ENCODE measurements at regions not wholly inside any gene's neighbourhood (a gene's known extent, or its start where the extent isn't known, plus 50 kb on each side); places are given as distances from the start of the nearest gene placed in this dataset.

- Mint-ChIP-seq H3K27ac (ENCODE audit: unreplicated experiment) (no peak overlapping the region), H3K4me3 (ENCODE audit: unreplicated experiment) (no peak overlapping the region), H3K9me3 (ENCODE audit: unreplicated experiment) (no peaks in the 10 kb centered on the region), H3K36me3 (ENCODE audit: unreplicated experiment) (peaks cover 11% of the 10 kb centered on the region), H3K27me3 (ENCODE audit: unreplicated experiment) (peaks cover 1% of the 10 kb centered on the region), H3K4me1 (ENCODE audit: low read depth, unreplicated experiment) (no peaks in the 10 kb centered on the region)
- no peak for TF ChIP-seq CTCF (IDR thresholded peaks at IDR 0.05; ENCODE audit: partially characterized antibody, unreplicated experiment)
- no peak for DNase-seq
These were observed 698.4 kb upstream of the ID2 start for GRCh38 chr2:7983451-7983850.

GRCh38 chr2:7983912-7984311 lies 697.9 kb upstream of the ID2 start:
- H3K4me3 Mint-ChIP-seq (ENCODE audit: unreplicated experiment): no peak overlapping the region
- peaks cover 1% of the 10 kb centered on the region for H3K27me3 Mint-ChIP-seq (ENCODE audit: unreplicated experiment)
- no peak overlapping the region for H3K27ac Mint-ChIP-seq (ENCODE audit: unreplicated experiment)
- peaks cover 11% of the 10 kb centered on the region for H3K36me3 Mint-ChIP-seq (ENCODE audit: unreplicated experiment)
- DNase-seq: no peak
- no peaks in the 10 kb centered on the region for H3K9me3 Mint-ChIP-seq (ENCODE audit: unreplicated experiment)
- H3K4me1 Mint-ChIP-seq (ENCODE audit: low read depth, unreplicated experiment): no peaks in the 10 kb centered on the region
- TF ChIP-seq CTCF (IDR thresholded peaks at IDR 0.05; ENCODE audit: partially characterized antibody, unreplicated experiment): no peak

- peaks cover 11% of the 10 kb centered on the region for H3K36me3 Mint-ChIP-seq (ENCODE audit: unreplicated experiment)
- no peak overlapping the region for H3K27ac Mint-ChIP-seq (ENCODE audit: unreplicated experiment)
- DNase-seq: no peak
- no peaks in the 10 kb centered on the region for H3K27me3 Mint-ChIP-seq (ENCODE audit: unreplicated experiment)
- H3K4me3 Mint-ChIP-seq (ENCODE audit: unreplicated experiment): no peak overlapping the region
- no peaks in the 10 kb centered on the region for H3K9me3 Mint-ChIP-seq (ENCODE audit: unreplicated experiment)
- TF ChIP-seq CTCF (IDR thresholded peaks at IDR 0.05; ENCODE audit: partially characterized antibody, unreplicated experiment): no peak
- no peaks in the 10 kb centered on the region for H3K4me1 Mint-ChIP-seq (ENCODE audit: low read depth, unreplicated experiment)
These were observed 697.0 kb upstream of the ID2 start for GRCh38 chr2:7984693-7985353.

GRCh38 chr2:7986431-7986830 lies 695.4 kb upstream of the ID2 start:
- H3K27ac Mint-ChIP-seq (ENCODE audit: unreplicated experiment): no peak overlapping the region

More at GRCh38 chr2:7986431-7986830, 695.4 kb upstream of the ID2 start:
- Mint-ChIP-seq H3K4me3 (ENCODE audit: unreplicated experiment) (no peak overlapping the region), H3K9me3 (ENCODE audit: unreplicated experiment) (no peaks in the 10 kb centered on the region), H3K4me1 (ENCODE audit: low read depth, unreplicated experiment) (no peaks in the 10 kb centered on the region), H3K27me3 (ENCODE audit: unreplicated experiment) (no peaks in the 10 kb centered on the region), H3K36me3 (ENCODE audit: unreplicated experiment) (peaks cover 11% of the 10 kb centered on the region)
- DNase-seq: no peak
- no peak for TF ChIP-seq CTCF (IDR thresholded peaks at IDR 0.05; ENCODE audit: partially characterized antibody, unreplicated experiment)
